Stomach (tissue), 8 donors: ENCODE measurements at regions not wholly inside any gene's neighbourhood (a gene's known extent, or its start where the extent isn't known, plus 50 kb on each side); places are given as distances from the start of the nearest gene placed in this dataset.

Experiments
- DNase-seq, 2 donors: peaks; one replicate each; pipeline versions ENCODE4 v3.0.0 to v3.0.0-alpha.2; 2013 to 2019
- H3K27ac ChIP-seq, 5 donors: fragments of 200-600 bp in 4 of 5; sonication (generic) in 4 of 5; one replicate each; pipeline ENCODE4 v1.5.1; 2013 to 2019; ENCODE audit warnings: mild to moderate bottlenecking in 1 of 5, moderate library complexity in 1 of 5
- H3K27me3 ChIP-seq, 3 donors: fragments of 200-600 bp; sonication (generic); one replicate each; pipeline ENCODE4 v1.5.1; 2017 to 2019; ENCODE audit warnings: mixed run types in 1 of 3
- H3K36me3 ChIP-seq, 4 donors: fragments of 200-600 bp; sonication (generic); 1 replicate in 3 of 4; 2 replicates in 1 of 4; pipeline ENCODE4 v1.5.1; 2016 to 2019
- H3K4me1 ChIP-seq, 4 donors: fragments of 200-600 bp; sonication (generic); one replicate each; pipeline ENCODE4 v1.5.1; 2016 to 2019
- H3K4me3 ChIP-seq, 4 donors: fragments of 200-600 bp; sonication (generic) in 3 of 4; one replicate each; pipeline ENCODE4 v1.5.1; 2016 to 2019; ENCODE audit warnings: mild to moderate bottlenecking in 1 of 4
- H3K9me3 ChIP-seq, 4 donors: fragments of 200-600 bp; sonication (generic); one replicate each; pipeline ENCODE4 v1.5.1; 2016 to 2019
- CTCF ChIP-seq, 7 experiments: fragments of 450-650 bp in 4 of 7; fragments of 200-600 bp in 3 of 7; sonication (generic) in 3 of 7; IDR thresholded peaks; one replicate each; pipeline ENCODE4 v1.5.1; 2016 to 2019; ENCODE audit warnings: antibody characterized with exemption in 7 of 7, control low read depth in 2 of 7, mild to moderate bottlenecking in 1 of 7
- EP300 ChIP-seq: sonication (generic); formaldehyde crosslinking; IDR thresholded peaks from one replicate; pipeline ENCODE4 v1.6.1; 2017; ENCODE audit warnings: antibody characterized with exemption
- POLR2A ChIP-seq, 4 donors: fragments of 450-650 bp; IDR thresholded peaks; one replicate each; pipeline ENCODE4 v1.6.1; 2016; ENCODE audit warnings: antibody characterized with exemption in 4 of 4, control low read depth in 2 of 4, mild to moderate bottlenecking in 1 of 4, moderate library complexity in 1 of 4
- POLR2AphosphoS5 ChIP-seq, 3 donors: sonication (generic); formaldehyde crosslinking; IDR thresholded peaks; one replicate each; pipeline ENCODE4 v1.6.1; 2016; ENCODE audit warnings: antibody characterized with exemption in 3 of 3
- WGBS, 5 donors: extraction: QIAGEN DNeasy Blood & Tissue Kit in 3 of 5; methylation state at CpG; one replicate each; pipeline versions ENCODE4 v1.1.5 to v1.1.7; 2013 to 2018; 5-methylcytosine and 5-hydroxymethylcytosine counted together
- intact Hi-C: fragments of 100-400 bp; cut with DNase I; formaldehyde crosslinking; loops from one replicate; pipeline ENCODE4 v1.15.1; 2023; ENCODE audit warnings: low total_unique reads
- donor health status: healthy with polysubstance abuse.
- donor health status: Bipolar disorder and iron deficiency.
- donor health status: healthy.

GRCh38 chr1:187527346-187527745, 698.6 kb downstream of the PLA2G4A start:
- Histone ChIP-seq H3K4me3 (no peak overlapping the region), H3K27ac (no peak overlapping the region), H3K9me3 (no peaks in the 10 kb centered on the region), H3K4me1 (no peaks in the 10 kb centered on the region), H3K36me3 (no peaks in the 10 kb centered on the region), H3K27me3 (no peaks in the 10 kb centered on the region)
- DNase-seq: no peak
- intact Hi-C loops: no loop called here
- TF ChIP-seq POLR2AphosphoS5 (IDR thresholded peaks at IDR 0.05) (no peak), EP300 (no peak), POLR2A (IDR thresholded peaks at IDR 0.05) (no peak)
- WGBS, 5 donors: 62 to 81% (median 69%) methylated on average over 3 of the region's 3 CpGs

GRCh38 chr1:187537936-187538335, 709.2 kb downstream of the PLA2G4A start:
- no peaks in the 10 kb centered on the region for H3K4me1 ChIP-seq
- peak in 1 of 2 donors; percentile 4 for DNase-seq
- H3K4me3 ChIP-seq: no peak overlapping the region
- no peaks in the 10 kb centered on the region for H3K27me3 ChIP-seq
- H3K9me3 ChIP-seq: peaks cover 0 to 10% (median 5%) of the 10 kb centered on the region in 4 donors
- WGBS, 5 donors: 49 to 67% (median 65%) methylated on average over 4 of the region's 4 CpGs
- intact Hi-C loops: no loop called here
- H3K36me3 ChIP-seq: no peaks in the 10 kb centered on the region
- no peak for TF ChIP-seq POLR2A (IDR thresholded peaks at IDR 0.05)
- no peak for TF ChIP-seq CTCF (IDR thresholded peaks at IDR 0.05)
- no peak for TF ChIP-seq POLR2AphosphoS5 (IDR thresholded peaks at IDR 0.05)
- TF ChIP-seq EP300: no peak
- H3K27ac ChIP-seq: no peak overlapping the region

- peaks cover 0 to 23% (median 16%) of the 10 kb centered on the region in 4 donors for H3K9me3 ChIP-seq
- intact Hi-C loops: no loop called here
- no peak for TF ChIP-seq CTCF (IDR thresholded peaks at IDR 0.05)
- no peak for TF ChIP-seq POLR2AphosphoS5 (IDR thresholded peaks at IDR 0.05)
- no peak for TF ChIP-seq EP300
- no peak for TF ChIP-seq POLR2A (IDR thresholded peaks at IDR 0.05)
- no peaks in the 10 kb centered on the region for H3K27me3 ChIP-seq
- H3K27ac ChIP-seq: no peak overlapping the region
- DNase-seq: no peak
- no peaks in the 10 kb centered on the region for H3K36me3 ChIP-seq
- no peaks in the 10 kb centered on the region for H3K4me1 ChIP-seq
- no peak overlapping the region for H3K4me3 ChIP-seq
- WGBS, 5 donors: 67 to 84% (median 79%) methylated on average over 3 of the region's 3 CpGs
These were observed 720.8 kb downstream of the PLA2G4A start for GRCh38 chr1:187549540-187549939.

- intact Hi-C loops: no loop called here
- no peak for DNase-seq
These were observed 722.3 kb downstream of the PLA2G4A start for GRCh38 chr1:187551061-187551460.

More at GRCh38 chr1:187551061-187551460, 722.3 kb downstream of the PLA2G4A start:
- Histone ChIP-seq H3K36me3 (no peaks in the 10 kb centered on the region), H3K4me1 (no peaks in the 10 kb centered on the region), H3K4me3 (no peak overlapping the region), H3K27me3 (no peaks in the 10 kb centered on the region), H3K9me3 (peaks cover 0 to 30% (median 16%) of the 10 kb centered on the region in 4 donors), H3K27ac (no peak overlapping the region)
- 91 to 95% (median 95%) methylated on average over 17 to 20 of the region's 20 CpGs for WGBS, 5 donors
- no peak for TF ChIP-seq POLR2AphosphoS5 (IDR thresholded peaks at IDR 0.05)
- no peak for TF ChIP-seq CTCF (IDR thresholded peaks at IDR 0.05)
- no peak for TF ChIP-seq POLR2A (IDR thresholded peaks at IDR 0.05)
- TF ChIP-seq EP300: no peak
